GM12873 (cell line): ENCODE measurements at regions not wholly inside any gene's neighbourhood (a gene's known extent, or its start where the extent isn't known, plus 50 kb on each side); places are given as distances from the start of the nearest gene placed in this dataset.

Experiments used
- CTCF ChIP-seq: IDR thresholded peaks from 2 replicates; pipeline ENCODE4 v1.5.1; 2012; ENCODE audit warnings: low read depth, mild to moderate bottlenecking, moderate library complexity, low read length, control low read depth; ENCODE audit not compliant: insufficient read depth; ENCODE audit errors: missing control alignments

DNA sequence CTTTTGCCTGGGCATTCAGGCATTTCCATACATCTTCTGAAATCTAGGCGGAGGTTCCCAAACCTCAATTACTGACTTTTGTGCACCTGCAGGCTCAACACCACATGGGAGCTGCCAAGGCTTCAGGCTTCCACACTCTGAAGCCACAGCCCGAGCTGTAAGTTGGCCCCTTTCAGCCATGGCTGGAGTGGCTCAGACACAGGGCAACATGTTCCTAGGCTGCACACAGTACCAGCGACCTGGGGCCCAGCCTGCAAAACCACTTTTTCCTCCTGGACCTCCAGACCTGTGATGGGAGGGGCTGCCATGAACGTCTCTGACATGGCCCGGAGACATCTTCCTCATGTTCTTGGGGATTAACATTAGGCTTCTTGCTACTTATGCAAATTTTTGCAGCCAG is 1558.2 kb upstream of the PCDH20 start:
- no peak for TF ChIP-seq CTCF

GRCh38 chr13:62964522-62964921 is 1548.9 kb upstream of the PCDH20 start:
- no peak for TF ChIP-seq CTCF

- TF ChIP-seq CTCF = no peak
Observed at GRCh38 chr13:62960723-62961122, 1545.1 kb upstream of the PCDH20 start.

GRCh38 chr13:62933809-62934208 is 1518.2 kb upstream of the PCDH20 start:
- no peak for TF ChIP-seq CTCF

DNA sequence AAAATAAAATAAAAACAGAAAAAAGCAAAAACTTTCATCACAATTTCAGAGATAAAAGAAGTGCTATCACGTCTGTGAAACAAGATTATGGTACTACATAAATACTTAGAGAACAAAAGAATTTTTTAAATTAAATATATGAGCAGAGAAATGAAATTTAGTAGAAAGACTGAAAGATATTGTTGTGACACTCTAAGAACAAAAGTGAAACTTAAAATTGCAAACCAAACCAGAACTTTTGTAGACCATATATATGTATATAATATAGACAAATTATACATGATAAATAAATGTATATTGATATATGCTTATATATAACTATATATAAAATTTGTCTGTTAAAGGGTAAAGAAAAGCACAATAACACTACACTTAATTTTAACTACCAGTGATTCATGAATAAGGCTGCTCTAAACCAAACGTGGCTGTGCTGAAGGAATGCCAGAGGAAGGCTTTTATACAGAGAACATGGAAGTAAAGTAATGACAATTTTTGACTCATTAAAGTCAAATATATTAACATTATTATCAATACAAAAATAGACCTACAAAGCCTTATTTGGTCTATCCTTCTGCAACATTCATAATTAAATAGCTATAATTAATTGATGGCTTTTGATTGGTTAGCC is 1516.7 kb upstream of the PCDH20 start:
- TF ChIP-seq CTCF = no peak

GRCh38 chr13:62931853-62932252 is 1516.2 kb upstream of the PCDH20 start:
- no peak for TF ChIP-seq CTCF

DNA sequence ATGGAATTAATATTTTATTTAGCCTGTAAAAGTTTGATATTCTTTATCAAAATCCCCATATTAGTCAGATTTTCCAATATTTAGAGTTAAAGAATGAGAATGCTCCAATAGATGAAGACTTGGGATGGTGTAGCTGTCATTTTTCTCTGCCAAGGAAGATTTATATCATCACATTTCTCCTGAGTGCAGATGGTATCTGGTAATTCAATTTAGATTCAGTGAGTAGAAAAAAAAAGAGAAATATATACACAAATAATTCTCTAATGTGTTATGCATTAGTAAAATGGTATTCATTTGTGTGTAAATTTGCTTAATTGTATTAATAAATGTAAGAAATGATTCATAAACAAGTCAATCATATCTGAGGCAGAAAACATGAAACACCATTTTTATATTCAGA is 1508.7 kb upstream of the PCDH20 start:
- no peak for TF ChIP-seq CTCF
